ENCODE measurements at regions not wholly inside any gene's neighbourhood (a gene's known extent, or its start where the extent isn't known, plus 50 kb on each side); places are given as distances from the start of the nearest gene placed in this dataset.

- TF ChIP-seq CTCF (IDR thresholded peaks at IDR 0.05) (no peak), POLR2A (IDR thresholded peaks at IDR 0.05) (no peak)
These were observed 107.7 kb upstream of the ZNF648 start for GRCh38 chr1:182169203-182169602.

All from lower leg skin (tissue), 3 donors.